ENCODE measurements at regions not wholly inside any gene's neighbourhood (a gene's known extent, or its start where the extent isn't known, plus 50 kb on each side); places are given as distances from the start of the nearest gene placed in this dataset.

GRCh38 chr17:17398188-17398942, 78.4 kb upstream of the MED9 start:
- no peak for DNase-seq
- Histone ChIP-seq H3K9me3 (no peaks in the 10 kb centered on the region), H3K27me3 (no peaks in the 10 kb centered on the region), H3K4me3 (no peak overlapping the region), H3K4me1 (no peaks in the 10 kb centered on the region), H3K27ac (no peak overlapping the region), H3K36me3 (no peaks in the 10 kb centered on the region)
- intact Hi-C loops (cut with DNase I; ENCODE audit: low total_unique reads): no loop called here
- no peak for TF ChIP-seq CTCF (IDR thresholded peaks at IDR 0.05)
- no peak for TF ChIP-seq POLR2A (IDR thresholded peaks at IDR 0.05)

DNA sequence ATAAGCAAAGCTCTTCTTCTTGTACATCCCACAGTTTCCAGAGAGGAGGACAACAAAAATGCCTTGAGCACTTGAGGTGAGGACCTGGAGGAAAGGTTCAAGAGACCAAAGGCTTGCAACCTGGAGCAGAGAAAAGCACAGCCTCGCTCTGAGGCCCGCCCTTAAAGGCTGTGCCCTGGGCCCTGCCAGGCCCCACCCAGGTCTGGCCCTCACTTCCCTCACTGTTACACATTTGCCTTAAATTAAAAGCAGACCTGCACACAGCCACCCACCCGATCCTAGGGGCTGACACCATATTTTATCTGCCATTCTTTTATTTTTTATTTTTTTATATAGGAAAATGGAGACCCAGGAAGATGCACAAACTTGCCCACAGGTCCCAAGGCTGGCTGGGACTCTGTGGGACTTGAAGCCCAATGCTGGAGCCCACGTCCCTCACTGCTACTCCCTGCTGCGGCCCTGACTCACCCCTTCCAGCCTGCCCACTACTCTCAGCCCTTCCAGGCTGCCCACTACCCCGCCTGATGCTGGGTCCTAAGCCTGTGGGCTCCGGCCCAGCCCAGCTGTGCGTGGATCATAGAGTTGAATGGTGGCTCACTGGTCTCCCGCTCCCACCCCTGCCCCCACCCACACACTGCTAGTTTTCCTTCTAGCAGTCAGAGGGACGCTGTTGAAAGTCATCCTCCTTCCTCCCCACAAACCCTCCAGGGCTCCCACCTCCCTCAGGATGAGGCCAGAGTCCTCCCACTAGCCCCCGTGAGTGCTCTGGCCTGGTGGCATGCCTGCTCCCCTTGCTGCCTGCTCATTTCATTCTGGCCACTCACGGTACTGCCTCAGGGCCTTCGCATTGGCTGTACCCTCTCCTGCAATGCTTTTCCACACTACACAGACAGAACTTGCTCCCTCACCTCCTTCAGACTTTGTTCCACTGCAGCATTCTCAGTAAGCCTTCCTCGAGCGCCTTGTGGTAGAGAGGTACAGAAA, 77.6 kb upstream of the MED9 start:
- H3K4me3 ChIP-seq: no peak overlapping the region
- intact Hi-C loops (cut with DNase I; ENCODE audit: low total_unique reads): no loop called here
- no peaks in the 10 kb centered on the region for H3K4me1 ChIP-seq
- no peaks in the 10 kb centered on the region for H3K9me3 ChIP-seq
- TF ChIP-seq POLR2A (IDR thresholded peaks at IDR 0.05): no peak
- TF ChIP-seq CTCF (IDR thresholded peaks at IDR 0.05): no peak
- no peak for DNase-seq
- H3K27ac ChIP-seq: no peak overlapping the region
- H3K27me3 ChIP-seq: no peaks in the 10 kb centered on the region
- H3K36me3 ChIP-seq: no peaks in the 10 kb centered on the region

- Histone ChIP-seq H3K4me3 (no peak overlapping the region), H3K27ac (no peak overlapping the region), H3K4me1 (no peaks in the 10 kb centered on the region), H3K36me3 (no peaks in the 10 kb centered on the region), H3K27me3 (no peaks in the 10 kb centered on the region), H3K9me3 (no peaks in the 10 kb centered on the region)
- no peak for DNase-seq
- intact Hi-C loops (cut with DNase I; ENCODE audit: low total_unique reads): no loop called here
- TF ChIP-seq POLR2A (IDR thresholded peaks at IDR 0.05) (no peak), CTCF (IDR thresholded peaks at IDR 0.05) (no peak)
Observed at GRCh38 chr17:17400070-17400469, 76.7 kb upstream of the MED9 start.

DNA sequence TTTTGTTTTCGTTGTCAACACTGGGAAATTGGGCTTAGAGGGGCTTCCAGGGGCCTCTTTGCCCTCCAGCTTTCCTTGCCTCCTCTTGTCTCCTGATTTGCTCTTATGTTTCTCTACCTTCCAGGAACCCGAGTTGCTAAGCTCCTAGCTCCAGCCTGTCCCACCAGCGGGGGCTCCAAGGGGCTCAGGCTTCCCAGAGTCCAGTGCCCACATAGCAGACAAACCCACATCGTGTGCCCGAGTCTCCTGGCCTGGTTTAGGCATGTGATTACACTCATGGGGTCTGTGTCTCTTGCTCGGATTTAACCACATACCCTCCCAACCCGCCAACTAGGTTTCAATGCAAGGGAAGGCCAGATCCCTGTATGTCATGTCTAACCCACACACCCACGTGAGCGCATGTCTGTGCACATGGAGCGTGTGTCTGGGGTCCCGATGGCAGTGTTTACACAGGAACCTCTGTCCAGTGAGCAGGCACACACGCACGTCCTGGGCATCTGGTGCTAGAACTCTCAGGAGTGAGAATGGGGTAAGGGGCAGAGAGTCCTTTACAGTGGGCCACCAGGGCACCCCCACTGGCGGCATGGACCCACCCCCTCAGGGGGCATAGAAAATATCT, 76.1 kb upstream of the MED9 start:
- intact Hi-C loops (cut with DNase I; ENCODE audit: low total_unique reads): no loop called here
- Histone ChIP-seq H3K36me3 (no peaks in the 10 kb centered on the region), H3K27ac (no peak overlapping the region), H3K4me3 (no peak overlapping the region), H3K9me3 (no peaks in the 10 kb centered on the region), H3K4me1 (no peaks in the 10 kb centered on the region), H3K27me3 (no peaks in the 10 kb centered on the region)
- TF ChIP-seq POLR2A (IDR thresholded peaks at IDR 0.05) (no peak), CTCF (IDR thresholded peaks at IDR 0.05) (no peak)
- no peak for DNase-seq
